H9 (cell line): ENCODE measurements at regions not wholly inside any gene's neighbourhood (a gene's known extent, or its start where the extent isn't known, plus 50 kb on each side); places are given as distances from the start of the nearest gene placed in this dataset.

Experiments
- DNase-seq: peaks from one replicate; pipeline ENCODE4 v3.0.0-alpha.2; 2017
- H2AFZ ChIP-seq: one replicate; pipeline ENCODE4 v1.6.1; 2013; ENCODE audit warnings: mild to moderate bottlenecking, low read length, control low read depth, moderate library complexity
- H2AK5ac ChIP-seq: 2 replicates; pipeline ENCODE4 v1.6.1; 2013; ENCODE audit warnings: low read length, control low read depth, mixed read lengths; ENCODE audit not compliant: insufficient read length
- H2BK120ac ChIP-seq: one replicate; pipeline ENCODE4 v1.6.1; 2013; ENCODE audit warnings: low read depth, mild to moderate bottlenecking, low read length, control low read depth, inconsistent platforms; ENCODE audit not compliant: poor library complexity, severe bottlenecking
- H2BK12ac ChIP-seq: 2 replicates; pipeline ENCODE4 v1.6.1; 2013; ENCODE audit warnings: low read length, control low read depth, mixed read lengths, low read depth; ENCODE audit not compliant: insufficient read length
- H2BK15ac ChIP-seq: 2 replicates; pipeline ENCODE4 v1.6.1; 2013; ENCODE audit warnings: low read depth, low read length, control low read depth
- H2BK20ac ChIP-seq: one replicate; pipeline ENCODE4 v1.6.1; 2013; ENCODE audit warnings: low read depth, mild to moderate bottlenecking, low read length, control low read depth, inconsistent platforms; ENCODE audit not compliant: poor library complexity, severe bottlenecking
- H2BK5ac ChIP-seq: 2 replicates; pipeline ENCODE4 v1.6.1; 2013; ENCODE audit warnings: low read length, control low read depth, mixed read lengths; ENCODE audit not compliant: insufficient read length
- H3K14ac ChIP-seq: 2 replicates; pipeline ENCODE4 v1.6.1; 2013; ENCODE audit warnings: low read length, control low read depth; ENCODE audit not compliant: insufficient read depth
- H3K18ac ChIP-seq: 2 replicates; pipeline ENCODE4 v1.6.1; 2013; ENCODE audit warnings: low read depth, mild to moderate bottlenecking, mixed read lengths, low read length, control low read depth; ENCODE audit not compliant: insufficient read length
- H3K23ac ChIP-seq: 2 replicates; pipeline ENCODE4 v1.6.1; 2013; ENCODE audit warnings: low read length, control low read depth, mixed read lengths, low read depth; ENCODE audit not compliant: insufficient read length
- H3K23me2 ChIP-seq: 2 replicates; pipeline ENCODE4 v1.6.1; 2013; ENCODE audit warnings: low read depth, mild to moderate bottlenecking, mixed read lengths, low read length, control low read depth; ENCODE audit not compliant: insufficient read length, poor library complexity, severe bottlenecking
- H3K27ac ChIP-seq: 2 replicates; pipeline ENCODE4 v1.5.1; 2013; ENCODE audit warnings: low read length, control low read depth, mixed read lengths, low read depth; ENCODE audit not compliant: insufficient read length
- H3K27me3 ChIP-seq: 2 replicates; pipeline ENCODE4 v1.6.1; 2013; ENCODE audit warnings: low read length, control low read depth, inconsistent platforms; ENCODE audit not compliant: insufficient read depth
- H3K4ac ChIP-seq: 2 replicates; pipeline ENCODE4 v1.6.1; 2013; ENCODE audit warnings: low read depth, mild to moderate bottlenecking, control low read depth, inconsistent platforms, low read length, moderate library complexity
- H3K4me1 ChIP-seq: 2 replicates; pipeline ENCODE4 v1.6.1; 2013; ENCODE audit warnings: low read length, control low read depth, inconsistent platforms; ENCODE audit not compliant: insufficient read depth
- H3K4me2 ChIP-seq: 2 replicates; pipeline ENCODE4 v1.6.1; 2013; ENCODE audit warnings: low read length, control low read depth, mixed read lengths; ENCODE audit not compliant: insufficient read length, insufficient read depth
- H3K56ac ChIP-seq: 2 replicates; pipeline ENCODE4 v1.6.1; 2013; ENCODE audit warnings: low read depth, mild to moderate bottlenecking, mixed read lengths, low read length, control low read depth; ENCODE audit not compliant: insufficient read length
- H3K79me1 ChIP-seq: 2 replicates; pipeline ENCODE4 v1.6.1; 2013; ENCODE audit warnings: low read depth, mild to moderate bottlenecking, moderate library complexity, low read length, control low read depth, inconsistent platforms; ENCODE audit not compliant: insufficient read depth, poor library complexity, severe bottlenecking
- H3K79me2 ChIP-seq: 2 replicates; pipeline ENCODE4 v1.6.1; 2013; ENCODE audit warnings: low read length, control low read depth, inconsistent platforms; ENCODE audit not compliant: insufficient read depth
- H3K9ac ChIP-seq: 2 replicates; pipeline ENCODE4 v1.6.1; 2013; ENCODE audit warnings: low read length, control low read depth, mixed read lengths; ENCODE audit not compliant: insufficient read length; ENCODE audit errors: extremely low read depth
- H3K9me3 ChIP-seq: one replicate; pipeline ENCODE4 v1.6.1; 2013; ENCODE audit warnings: low read depth, low read length, inconsistent platforms; ENCODE audit not compliant: control insufficient read depth
- H3T11ph ChIP-seq: one replicate; pipeline ENCODE4 v1.6.1; 2013; ENCODE audit warnings: mild to moderate bottlenecking, low read length, control low read depth, inconsistent platforms
- H4K20me1 ChIP-seq: one replicate; pipeline ENCODE4 v1.6.1; 2013; ENCODE audit not compliant: control insufficient read depth, insufficient read length, insufficient read depth
- H4K5ac ChIP-seq: 2 replicates; pipeline ENCODE4 v1.6.1; 2013; ENCODE audit warnings: low read depth, mild to moderate bottlenecking, mixed read lengths, low read length, control low read depth; ENCODE audit not compliant: insufficient read length
- H4K8ac ChIP-seq: replicated peaks from 2 replicates; pipeline ENCODE4 v1.6.1; 2013; ENCODE audit warnings: low read length, control low read depth, mixed read lengths, low read depth; ENCODE audit not compliant: insufficient read length
- H4K91ac ChIP-seq: 2 replicates; pipeline ENCODE4 v1.6.1; 2013; ENCODE audit warnings: low read depth, mild to moderate bottlenecking, moderate library complexity, mixed read lengths, low read length, control low read depth; ENCODE audit not compliant: insufficient read length
- H3K27ac Mint-ChIP-seq, 3 experiments: 2 replicates in 2 of 3; 3 replicates in 1 of 3; pipeline ENCODE4 v1.8.0; 2020 to 2021; ENCODE audit warnings: mixed read lengths in 3 of 3, mild to moderate bottlenecking in 1 of 3, moderate library complexity in 1 of 3
- H3K27me3 Mint-ChIP-seq: 2 replicates; pipeline ENCODE4 v1.8.0; 2021; ENCODE audit warnings: low read depth, mild to moderate bottlenecking, moderate library complexity, mixed read lengths
- H3K36me3 Mint-ChIP-seq, 3 experiments: 2 replicates in 2 of 3; 3 replicates in 1 of 3; pipeline ENCODE4 v1.8.0; 2020 to 2021; ENCODE audit warnings: low read depth in 3 of 3, mixed read lengths in 3 of 3; ENCODE audit not compliant: insufficient read depth in 1 of 3
- H3K4me1 Mint-ChIP-seq, 2 experiments: 2 replicates each; pipeline ENCODE4 v1.8.0; 2020; ENCODE audit warnings: mixed read lengths in 2 of 2
- H3K4me3 Mint-ChIP-seq, 2 experiments: 2 replicates in 1 of 2; 3 replicates in 1 of 2; pipeline ENCODE4 v1.8.0; 2020 to 2021; ENCODE audit warnings: mild to moderate bottlenecking in 2 of 2, mixed read lengths in 2 of 2, moderate library complexity in 1 of 2
- H3K9me3 Mint-ChIP-seq, 2 experiments: 2 replicates in 1 of 2; 3 replicates in 1 of 2; pipeline ENCODE4 v1.8.0; 2020; ENCODE audit warnings: mild to moderate bottlenecking in 2 of 2, mixed read lengths in 2 of 2, moderate library complexity in 1 of 2
- WGBS: extraction: QIAGEN DNeasy Blood & Tissue Kit; methylation state at CpG from one replicate; pipeline ENCODE4 v1.1.7; 2013; ENCODE audit warnings: missing lambda C conversion rate, low lambda C conversion rate, mixed read lengths; ENCODE audit not compliant: insufficient read length; ENCODE audit errors: extremely low coverage; 5-methylcytosine and 5-hydroxymethylcytosine counted together
- TF ChIP-seq, protein P1 (sequence below): fragments of 200-600 bp; sonication (generic); conservative IDR thresholded peaks from 3 replicates; pipeline ENCODE4 v1.8.0; 2021; ENCODE audit warnings: antibody characterized with exemption, mild to moderate bottlenecking

DNA sequence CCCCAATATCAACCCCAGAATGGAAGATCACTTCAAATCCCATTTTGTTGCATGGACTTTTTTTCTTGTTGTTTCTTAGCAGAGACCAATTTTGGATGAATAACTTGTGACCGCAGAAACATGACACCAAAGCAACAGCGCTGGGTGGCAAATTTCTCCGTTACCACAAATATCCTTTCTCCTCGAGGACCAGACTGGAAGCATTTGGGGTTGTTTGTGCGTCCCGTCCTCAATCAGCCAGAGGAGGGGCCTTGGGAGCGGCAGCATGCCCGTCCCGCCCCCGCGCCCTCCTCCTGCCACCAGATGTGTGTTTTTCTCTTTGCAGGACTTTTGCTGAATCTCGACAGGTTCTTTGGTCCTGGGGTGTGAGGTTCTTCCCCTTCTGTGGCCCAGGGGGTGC lies 282.5 kb upstream of the FOXF1 start:
- Histone ChIP-seq H3K27ac (no peak overlapping the region), H3K4me2 (no peak overlapping the region), H2BK120ac (no peak overlapping the region), H3K18ac (no peak overlapping the region), H3K9me3 (no peaks in the 10 kb centered on the region), H3K79me2 (no peaks in the 10 kb centered on the region), H2BK12ac (no peak overlapping the region), H3K14ac (no peak overlapping the region), H2BK15ac (no peak overlapping the region), H3K23ac (no peak overlapping the region), H2BK5ac (no peak overlapping the region), H4K8ac (no peak overlapping the region), H2AK5ac (no peak overlapping the region), H3K79me1 (no peaks in the 10 kb centered on the region), H3K4me1 (no peaks in the 10 kb centered on the region), H3K56ac (no peak overlapping the region), H3K4ac (no peak overlapping the region), H4K5ac (no peak overlapping the region), H3K9ac (no peak overlapping the region), H3T11ph (no peak overlapping the region), H4K91ac (no peak overlapping the region), H2AFZ (no peak overlapping the region), H3K27me3 (no peaks in the 10 kb centered on the region), H2BK20ac (no peak overlapping the region), H4K20me1 (no peaks in the 10 kb centered on the region), H3K23me2 (no peaks in the 10 kb centered on the region)
- Mint-ChIP-seq H3K36me3 (peaks cover 0 to 2% (median under 1%) of the 10 kb centered on the region in 3 experiments; a peak in 4 of 7 replicates), H3K27ac (no peak overlapping the region), H3K4me3 (no peak overlapping the region; a peak in 1 of 5 replicates), H3K4me1 (peaks cover 0 to 14% of the 10 kb centered on the region in 2 experiments; a peak in 2 of 4 replicates), H3K27me3 (peaks cover 31% of the 10 kb centered on the region), H3K9me3 (peaks cover 1 to 3% of the 10 kb centered on the region in 2 experiments)
- TF ChIP-seq, protein P1, sequence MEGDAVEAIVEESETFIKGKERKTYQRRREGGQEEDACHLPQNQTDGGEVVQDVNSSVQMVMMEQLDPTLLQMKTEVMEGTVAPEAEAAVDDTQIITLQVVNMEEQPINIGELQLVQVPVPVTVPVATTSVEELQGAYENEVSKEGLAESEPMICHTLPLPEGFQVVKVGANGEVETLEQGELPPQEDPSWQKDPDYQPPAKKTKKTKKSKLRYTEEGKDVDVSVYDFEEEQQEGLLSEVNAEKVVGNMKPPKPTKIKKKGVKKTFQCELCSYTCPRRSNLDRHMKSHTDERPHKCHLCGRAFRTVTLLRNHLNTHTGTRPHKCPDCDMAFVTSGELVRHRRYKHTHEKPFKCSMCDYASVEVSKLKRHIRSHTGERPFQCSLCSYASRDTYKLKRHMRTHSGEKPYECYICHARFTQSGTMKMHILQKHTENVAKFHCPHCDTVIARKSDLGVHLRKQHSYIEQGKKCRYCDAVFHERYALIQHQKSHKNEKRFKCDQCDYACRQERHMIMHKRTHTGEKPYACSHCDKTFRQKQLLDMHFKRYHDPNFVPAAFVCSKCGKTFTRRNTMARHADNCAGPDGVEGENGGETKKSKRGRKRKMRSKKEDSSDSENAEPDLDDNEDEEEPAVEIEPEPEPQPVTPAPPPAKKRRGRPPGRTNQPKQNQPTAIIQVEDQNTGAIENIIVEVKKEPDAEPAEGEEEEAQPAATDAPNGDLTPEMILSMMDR, result no peak
- DNase-seq, result no peak
- WGBS, result no CpG with 5 or more reads among the region's 12 CpGs
